ENCODE measurements at regions not wholly inside any gene's neighbourhood (a gene's known extent, or its start where the extent isn't known, plus 50 kb on each side); places are given as distances from the start of the nearest gene placed in this dataset.

DNA sequence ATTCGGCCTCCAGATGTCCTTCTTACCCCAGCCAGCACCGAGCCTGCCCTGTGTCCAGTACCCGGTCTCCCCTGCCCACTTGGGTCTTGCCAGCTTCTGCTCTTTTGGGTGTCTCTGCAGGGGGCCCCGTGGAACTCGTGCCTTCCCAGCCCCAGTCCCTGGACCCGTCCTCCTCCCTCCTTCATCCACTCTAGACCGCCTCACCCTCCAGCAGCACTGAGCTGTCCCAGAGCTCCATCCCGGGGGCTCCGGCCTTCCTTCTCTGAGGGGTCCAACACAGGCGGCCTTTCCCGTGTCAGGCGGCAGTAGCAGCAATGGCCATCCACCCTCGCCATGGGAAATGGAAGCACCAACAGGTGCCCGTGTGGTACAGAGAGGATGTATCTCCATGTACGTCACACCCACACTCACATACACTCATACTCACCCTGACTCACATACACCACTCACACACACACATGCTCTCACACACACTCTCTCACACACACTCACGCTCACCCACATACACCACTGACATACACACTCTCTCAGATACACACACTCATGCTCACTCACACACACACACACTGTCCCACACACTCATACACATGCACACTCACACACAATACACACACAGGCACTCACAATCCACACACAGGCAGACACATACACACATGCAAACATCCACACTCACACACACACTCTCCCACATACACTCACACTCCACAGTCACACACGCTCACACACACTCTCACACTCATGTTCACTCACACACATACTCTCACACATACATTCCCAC is 827.5 kb upstream of the SALL3 start:
- TF ChIP-seq, protein P1, sequence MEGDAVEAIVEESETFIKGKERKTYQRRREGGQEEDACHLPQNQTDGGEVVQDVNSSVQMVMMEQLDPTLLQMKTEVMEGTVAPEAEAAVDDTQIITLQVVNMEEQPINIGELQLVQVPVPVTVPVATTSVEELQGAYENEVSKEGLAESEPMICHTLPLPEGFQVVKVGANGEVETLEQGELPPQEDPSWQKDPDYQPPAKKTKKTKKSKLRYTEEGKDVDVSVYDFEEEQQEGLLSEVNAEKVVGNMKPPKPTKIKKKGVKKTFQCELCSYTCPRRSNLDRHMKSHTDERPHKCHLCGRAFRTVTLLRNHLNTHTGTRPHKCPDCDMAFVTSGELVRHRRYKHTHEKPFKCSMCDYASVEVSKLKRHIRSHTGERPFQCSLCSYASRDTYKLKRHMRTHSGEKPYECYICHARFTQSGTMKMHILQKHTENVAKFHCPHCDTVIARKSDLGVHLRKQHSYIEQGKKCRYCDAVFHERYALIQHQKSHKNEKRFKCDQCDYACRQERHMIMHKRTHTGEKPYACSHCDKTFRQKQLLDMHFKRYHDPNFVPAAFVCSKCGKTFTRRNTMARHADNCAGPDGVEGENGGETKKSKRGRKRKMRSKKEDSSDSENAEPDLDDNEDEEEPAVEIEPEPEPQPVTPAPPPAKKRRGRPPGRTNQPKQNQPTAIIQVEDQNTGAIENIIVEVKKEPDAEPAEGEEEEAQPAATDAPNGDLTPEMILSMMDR (IDR thresholded peaks at IDR 0.05; ENCODE audit: unreplicated experiment), result no peak
- H3K4me1 Mint-ChIP-seq (ENCODE audit: insufficient read depth, unreplicated experiment), result no peaks in the 10 kb centered on the region
- H3K27ac Mint-ChIP-seq (ENCODE audit: low read depth, unreplicated experiment), result no peak overlapping the region
- POLR2A ChIA-PET, result no interaction called here
- no TSS peak for BruUV-seq (replicated peaks)
- CTCF ChIA-PET, result no interaction called here
- peaks cover 6% of the 10 kb centered on the region for H3K9me3 Mint-ChIP-seq (ENCODE audit: unreplicated experiment)
- intact Hi-C loops (cut with micrococcal nuclease), result no loop called here
- H3K27me3 Mint-ChIP-seq (ENCODE audit: insufficient read depth, unreplicated experiment), result no peaks in the 10 kb centered on the region
- no peak overlapping the region for H3K4me3 Mint-ChIP-seq (ENCODE audit: unreplicated experiment)
- H3K36me3 Mint-ChIP-seq (ENCODE audit: insufficient read depth, unreplicated experiment), result no peaks in the 10 kb centered on the region
- no peak for DNase-seq (ENCODE audit: unreplicated experiment)

DNA sequence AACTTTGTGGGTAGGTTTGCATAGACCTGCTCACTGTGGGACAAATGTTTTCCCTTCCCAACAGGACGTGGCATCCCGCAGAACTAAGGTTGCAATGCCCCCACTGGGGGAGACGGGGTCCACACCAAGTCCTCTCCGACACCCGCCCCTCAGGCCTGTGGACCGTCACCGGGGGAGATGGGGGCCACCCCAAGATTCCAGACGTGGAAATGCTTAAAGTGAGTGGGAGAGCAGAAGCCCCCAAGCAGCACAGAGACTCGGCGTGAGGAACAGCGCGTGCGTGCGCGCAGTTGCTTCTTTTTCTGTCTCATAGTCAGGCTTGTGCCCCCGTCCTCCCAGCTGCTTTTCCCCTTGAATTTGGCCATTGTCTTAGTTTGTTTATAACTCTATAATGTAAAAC is 826.3 kb upstream of the SALL3 start:
- H3K27me3 Mint-ChIP-seq (ENCODE audit: insufficient read depth, unreplicated experiment), result no peaks in the 10 kb centered on the region
- H3K4me1 Mint-ChIP-seq (ENCODE audit: insufficient read depth, unreplicated experiment), result no peaks in the 10 kb centered on the region
- no TSS peak for BruUV-seq (replicated peaks)
- POLR2A ChIA-PET, result no interaction called here
- peaks cover 6% of the 10 kb centered on the region for H3K9me3 Mint-ChIP-seq (ENCODE audit: unreplicated experiment)
- H3K36me3 Mint-ChIP-seq (ENCODE audit: insufficient read depth, unreplicated experiment), result no peaks in the 10 kb centered on the region
- intact Hi-C loops (cut with micrococcal nuclease), result no loop called here
- TF ChIP-seq, protein P1 (IDR thresholded peaks at IDR 0.05; ENCODE audit: unreplicated experiment), result no peak
- H3K4me3 Mint-ChIP-seq (ENCODE audit: unreplicated experiment), result no peak overlapping the region
- CTCF ChIA-PET, result no interaction called here
- H3K27ac Mint-ChIP-seq (ENCODE audit: low read depth, unreplicated experiment), result no peak overlapping the region
- DNase-seq (ENCODE audit: unreplicated experiment), result no peak

DNA sequence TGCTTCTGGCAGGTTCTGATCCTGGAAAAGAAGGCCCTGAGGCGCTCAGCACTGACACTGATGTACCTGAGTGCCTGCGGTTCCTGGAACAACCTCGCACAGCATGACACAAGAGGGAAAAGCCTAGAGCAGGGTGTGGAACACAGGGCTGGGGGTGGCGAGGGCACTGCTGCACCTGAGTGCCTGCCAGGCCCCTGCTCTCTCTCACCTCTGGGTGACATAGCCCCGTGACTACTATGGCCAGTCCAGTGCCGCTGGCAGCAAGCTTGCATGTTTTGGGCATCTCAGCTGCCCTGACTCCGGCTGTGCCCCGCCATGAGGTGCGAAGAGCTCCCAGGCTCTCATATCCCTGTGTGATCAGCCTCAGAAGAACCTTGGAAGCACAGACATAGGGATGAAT is 825.2 kb upstream of the SALL3 start:
- Mint-ChIP-seq H3K27me3 (ENCODE audit: insufficient read depth, unreplicated experiment) (no peaks in the 10 kb centered on the region), H3K36me3 (ENCODE audit: insufficient read depth, unreplicated experiment) (no peaks in the 10 kb centered on the region), H3K4me1 (ENCODE audit: insufficient read depth, unreplicated experiment) (no peaks in the 10 kb centered on the region), H3K9me3 (ENCODE audit: unreplicated experiment) (peaks cover 12% of the 10 kb centered on the region), H3K27ac (ENCODE audit: low read depth, unreplicated experiment) (no peak overlapping the region), H3K4me3 (ENCODE audit: unreplicated experiment) (no peak overlapping the region)
- CTCF ChIA-PET, result interaction anchor here (0.7 kb wide), 1 partner anchor 74 kb away, joined by 3 read pairs; no protein-coding TSS in a partner anchor
- intact Hi-C loops (cut with micrococcal nuclease), result no loop called here
- no peak for DNase-seq (ENCODE audit: unreplicated experiment)
- TF ChIP-seq, protein P1 (IDR thresholded peaks at IDR 0.05; ENCODE audit: unreplicated experiment), result no peak
- POLR2A ChIA-PET, result no interaction called here
- no TSS peak for BruUV-seq (replicated peaks)

DNA sequence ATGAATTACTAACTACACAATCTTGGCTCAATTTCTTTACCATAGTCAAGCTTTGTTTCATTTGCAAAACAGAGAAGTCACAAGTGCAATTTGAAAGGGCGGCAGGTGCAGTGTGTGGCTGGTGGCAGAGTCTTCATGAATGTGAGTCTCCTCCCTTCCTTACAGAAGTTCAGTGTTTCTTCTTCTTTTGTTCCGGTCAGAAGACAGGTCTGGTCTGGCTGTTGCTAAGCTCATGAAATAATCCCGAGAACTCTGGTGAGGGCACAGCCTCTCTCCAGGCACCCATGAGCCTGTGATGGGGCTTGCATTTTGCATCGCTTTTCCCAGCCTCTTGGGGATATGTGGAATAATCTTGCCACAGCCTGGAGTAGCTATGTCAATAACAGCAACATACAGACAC is 824.8 kb upstream of the SALL3 start:
- intact Hi-C loops (cut with micrococcal nuclease), result no loop called here

More for the DNA sequence above, 824.8 kb upstream of the SALL3 start:
- Mint-ChIP-seq H3K27me3 (ENCODE audit: insufficient read depth, unreplicated experiment) (no peaks in the 10 kb centered on the region), H3K9me3 (ENCODE audit: unreplicated experiment) (peaks cover 14% of the 10 kb centered on the region), H3K27ac (ENCODE audit: low read depth, unreplicated experiment) (no peak overlapping the region), H3K36me3 (ENCODE audit: insufficient read depth, unreplicated experiment) (no peaks in the 10 kb centered on the region), H3K4me3 (ENCODE audit: unreplicated experiment) (no peak overlapping the region), H3K4me1 (ENCODE audit: insufficient read depth, unreplicated experiment) (no peaks in the 10 kb centered on the region)
- DNase-seq (ENCODE audit: unreplicated experiment), result no peak
- ChIA-PET POLR2A (no interaction called here), CTCF (no interaction called here)
- BruUV-seq (replicated peaks), result no TSS peak
- TF ChIP-seq, protein P1 (IDR thresholded peaks at IDR 0.05; ENCODE audit: unreplicated experiment), result no peak

Measured in MCF 10A (cell line).